NB4 (cell line): ENCODE measurements at regions not wholly inside any gene's neighbourhood (a gene's known extent, or its start where the extent isn't known, plus 50 kb on each side); places are given as distances from the start of the nearest gene placed in this dataset.

Experiments
- DNase-seq: peaks from one replicate; pipeline ENCODE4 v3.0.0; 2010; ENCODE audit warnings: low read depth
- H3K4me3 ChIP-seq: one replicate; pipeline ENCODE4 v1.5.1; 2011; ENCODE audit warnings: mild to moderate bottlenecking, low read depth, low read length, moderate library complexity
- MYC ChIP-seq: IDR thresholded peaks from 2 replicates; pipeline ENCODE4 v1.6.1; 2011; ENCODE audit warnings: low read depth, low read length
- POLR2A ChIP-seq: IDR thresholded peaks from 2 replicates; pipeline ENCODE4 v1.6.1; 2011; ENCODE audit warnings: mild to moderate bottlenecking; ENCODE audit not compliant: insufficient read length; ENCODE audit errors: extremely low read depth
- TF ChIP-seq, protein P1 (sequence below): IDR thresholded peaks from one replicate; pipeline ENCODE4 v1.5.1; 2012; ENCODE audit warnings: low read depth, low read length
- TF ChIP-seq, protein P2 (sequence below): IDR thresholded peaks from 2 replicates; pipeline ENCODE4 v1.6.1; 2011; ENCODE audit warnings: low read depth, low read length

DNA sequence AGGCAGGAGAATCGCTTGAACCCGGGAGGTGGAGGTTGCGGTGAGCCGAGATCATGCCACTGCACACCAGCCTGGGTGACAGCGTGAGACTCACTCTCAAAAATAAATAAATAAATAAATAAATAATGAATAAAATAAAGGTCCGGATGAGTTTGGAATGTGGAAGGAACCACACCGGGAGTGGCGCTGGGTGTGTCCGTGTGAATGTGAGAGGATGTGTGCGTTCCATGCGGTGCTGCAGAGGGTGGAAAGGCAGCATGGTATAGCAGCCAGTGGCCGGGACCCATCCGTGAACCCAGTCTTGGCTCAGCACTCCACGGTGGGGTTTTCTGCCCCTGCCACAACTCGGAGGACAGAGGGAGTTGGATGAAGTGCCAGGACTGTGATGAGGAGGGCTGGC lies 56.2 kb upstream of the POFUT2 start:
- H3K4me3 ChIP-seq: no peak overlapping the region
- TF ChIP-seq, protein P1, sequence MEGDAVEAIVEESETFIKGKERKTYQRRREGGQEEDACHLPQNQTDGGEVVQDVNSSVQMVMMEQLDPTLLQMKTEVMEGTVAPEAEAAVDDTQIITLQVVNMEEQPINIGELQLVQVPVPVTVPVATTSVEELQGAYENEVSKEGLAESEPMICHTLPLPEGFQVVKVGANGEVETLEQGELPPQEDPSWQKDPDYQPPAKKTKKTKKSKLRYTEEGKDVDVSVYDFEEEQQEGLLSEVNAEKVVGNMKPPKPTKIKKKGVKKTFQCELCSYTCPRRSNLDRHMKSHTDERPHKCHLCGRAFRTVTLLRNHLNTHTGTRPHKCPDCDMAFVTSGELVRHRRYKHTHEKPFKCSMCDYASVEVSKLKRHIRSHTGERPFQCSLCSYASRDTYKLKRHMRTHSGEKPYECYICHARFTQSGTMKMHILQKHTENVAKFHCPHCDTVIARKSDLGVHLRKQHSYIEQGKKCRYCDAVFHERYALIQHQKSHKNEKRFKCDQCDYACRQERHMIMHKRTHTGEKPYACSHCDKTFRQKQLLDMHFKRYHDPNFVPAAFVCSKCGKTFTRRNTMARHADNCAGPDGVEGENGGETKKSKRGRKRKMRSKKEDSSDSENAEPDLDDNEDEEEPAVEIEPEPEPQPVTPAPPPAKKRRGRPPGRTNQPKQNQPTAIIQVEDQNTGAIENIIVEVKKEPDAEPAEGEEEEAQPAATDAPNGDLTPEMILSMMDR: no peak
- no peak for TF ChIP-seq MYC
- TF ChIP-seq, protein P2, sequence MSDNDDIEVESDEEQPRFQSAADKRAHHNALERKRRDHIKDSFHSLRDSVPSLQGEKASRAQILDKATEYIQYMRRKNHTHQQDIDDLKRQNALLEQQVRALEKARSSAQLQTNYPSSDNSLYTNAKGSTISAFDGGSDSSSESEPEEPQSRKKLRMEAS: no peak
- TF ChIP-seq POLR2A: no peak
- DNase-seq: no peak

DNA sequence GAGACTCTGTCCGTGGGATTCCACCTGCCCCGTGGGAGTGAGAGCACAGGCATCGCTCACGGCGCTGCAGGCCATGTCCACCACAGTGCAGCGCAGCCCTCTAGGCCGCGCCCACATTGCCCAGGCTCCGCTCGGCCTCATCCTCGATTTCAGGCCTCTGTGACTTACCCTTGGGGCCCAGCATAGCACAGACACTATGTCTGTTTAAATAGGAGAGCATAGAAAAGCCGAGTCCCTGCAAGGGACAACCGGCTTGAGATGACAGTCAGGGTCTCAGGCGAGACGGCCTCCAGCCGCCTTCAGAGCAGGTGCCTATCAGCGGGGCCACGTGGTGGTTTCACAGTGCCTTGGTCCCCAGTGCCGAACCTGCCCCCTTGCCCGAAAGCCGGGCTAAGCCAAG lies 56.9 kb upstream of the POFUT2 start:
- TF ChIP-seq, protein P2: no peak
- TF ChIP-seq, protein P1: no peak
- no peak for TF ChIP-seq POLR2A
- TF ChIP-seq MYC: no peak
- no peak overlapping the region for H3K4me3 ChIP-seq
- DNase-seq: no peak

DNA sequence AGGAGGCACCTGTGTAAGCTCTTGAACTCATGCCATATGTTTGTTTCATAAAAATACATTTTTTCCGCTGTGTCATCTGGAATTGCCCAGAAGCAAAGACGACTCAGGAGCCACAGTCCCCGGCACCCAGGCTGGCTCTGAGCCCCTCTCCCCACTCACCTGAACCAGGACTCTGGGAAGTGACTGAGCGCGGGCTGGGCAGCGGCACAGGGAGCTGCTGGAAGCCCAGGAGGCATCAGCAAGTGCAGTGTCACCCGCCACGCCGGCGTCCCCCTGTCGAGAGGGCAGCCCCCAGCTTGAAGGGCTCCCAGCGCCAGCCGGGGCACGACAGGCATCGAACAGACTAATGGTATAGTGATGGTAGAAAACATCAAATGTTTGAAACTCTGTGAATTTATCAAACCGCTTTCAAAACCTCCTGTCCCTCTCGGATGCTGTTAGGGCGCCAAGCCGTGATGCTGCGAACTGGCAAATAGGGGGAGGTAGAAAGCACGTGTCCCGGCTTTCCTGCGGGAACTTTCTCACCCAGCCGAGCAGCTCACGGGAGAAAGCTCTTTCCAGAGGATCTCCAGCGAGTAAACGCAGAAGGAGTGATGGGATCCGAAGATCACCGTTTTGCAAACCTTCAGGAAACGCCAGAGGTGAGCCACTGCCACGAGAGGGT lies 57.8 kb upstream of the COL18A1 start:
- TF ChIP-seq POLR2A: no peak
- TF ChIP-seq MYC: no peak
- TF ChIP-seq, protein P1: no peak
- TF ChIP-seq, protein P2: no peak
- H3K4me3 ChIP-seq: no peak overlapping the region
- DNase-seq: no peak

DNA sequence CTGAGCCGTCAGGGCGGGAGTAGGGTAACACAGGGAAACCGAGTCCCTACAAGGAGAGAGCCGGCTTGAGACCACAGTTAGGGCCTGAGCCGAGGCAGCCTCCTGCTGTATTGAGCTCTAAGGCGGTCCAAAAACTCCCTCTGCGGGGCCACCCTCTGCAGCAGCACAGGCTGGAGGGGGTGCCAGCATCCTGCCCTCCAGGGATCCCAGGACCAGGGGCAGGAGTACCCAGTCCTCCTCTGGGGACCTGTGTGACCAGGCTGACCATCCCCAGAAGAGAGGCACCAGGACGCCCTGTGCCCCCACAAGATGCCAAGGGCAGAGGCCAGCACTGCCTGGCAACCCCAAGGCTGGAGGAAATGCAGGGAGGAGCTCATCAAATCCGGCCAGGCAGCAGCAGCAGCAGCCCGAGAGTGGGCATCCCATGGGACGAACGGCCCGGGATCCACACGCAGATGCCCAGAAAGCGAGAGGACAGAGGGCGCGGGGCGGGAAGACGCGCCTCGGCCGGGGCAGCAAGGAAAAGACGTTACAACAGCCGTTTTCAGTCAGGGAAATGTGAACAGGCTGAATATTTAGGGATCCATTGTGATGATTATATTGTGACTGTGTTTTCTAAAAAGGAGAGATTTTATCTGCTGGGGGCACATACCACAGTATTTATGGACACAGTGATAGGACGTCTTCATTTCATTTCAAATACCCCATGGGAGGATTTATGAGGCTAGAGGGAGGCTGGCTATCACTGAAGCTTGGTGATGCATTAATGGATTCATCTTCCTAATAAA lies 57.1 kb upstream of the COL18A1 start:
- no peak overlapping the region for H3K4me3 ChIP-seq
- no peak for DNase-seq
- TF ChIP-seq, protein P1: no peak
- no peak for TF ChIP-seq POLR2A
- TF ChIP-seq, protein P2: no peak
- TF ChIP-seq MYC: no peak

DNA sequence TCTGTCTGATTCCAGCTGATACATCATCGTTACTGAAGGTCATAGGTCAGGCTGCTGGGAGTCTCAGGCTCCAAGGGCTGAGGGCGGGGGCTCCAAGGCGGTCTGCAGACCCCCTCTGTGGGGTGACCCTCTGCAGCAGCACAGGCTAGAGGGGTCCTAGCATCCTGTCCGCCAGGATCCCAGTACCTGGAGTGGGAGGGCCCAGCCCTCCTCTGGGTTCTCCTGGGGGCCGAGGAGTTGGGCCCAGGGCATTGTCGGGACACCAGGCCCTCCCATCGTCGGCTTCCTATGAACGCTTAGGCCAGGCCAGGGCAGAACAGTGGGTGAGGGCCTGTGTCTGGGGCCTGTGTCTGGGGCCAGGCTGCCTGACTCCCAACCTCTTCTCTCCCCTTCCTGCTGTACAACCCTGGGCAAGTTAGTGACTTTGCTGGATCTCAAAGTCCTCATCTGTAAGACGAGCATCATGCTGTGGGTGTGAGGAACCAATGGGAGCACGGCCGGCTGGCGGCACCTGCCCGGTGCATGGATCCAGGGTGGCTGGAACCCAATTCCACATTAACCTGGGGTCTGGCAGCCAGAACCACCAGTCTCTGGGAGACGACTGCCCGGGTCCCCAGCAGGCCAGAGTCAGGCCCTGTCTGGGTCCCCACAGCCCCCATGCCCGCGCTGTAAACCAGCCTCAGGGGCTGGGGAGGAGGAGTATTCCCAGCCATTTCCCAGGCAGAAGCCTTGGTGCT lies 56.2 kb upstream of the COL18A1 start:
- TF ChIP-seq POLR2A (no peak), MYC (no peak)
- TF ChIP-seq, protein P2: no peak
- TF ChIP-seq, protein P1: no peak
- no peak for DNase-seq
- no peak overlapping the region for H3K4me3 ChIP-seq
